ENCODE measurements at regions not wholly inside any gene's neighbourhood (a gene's known extent, or its start where the extent isn't known, plus 50 kb on each side); places are given as distances from the start of the nearest gene placed in this dataset.

DNA sequence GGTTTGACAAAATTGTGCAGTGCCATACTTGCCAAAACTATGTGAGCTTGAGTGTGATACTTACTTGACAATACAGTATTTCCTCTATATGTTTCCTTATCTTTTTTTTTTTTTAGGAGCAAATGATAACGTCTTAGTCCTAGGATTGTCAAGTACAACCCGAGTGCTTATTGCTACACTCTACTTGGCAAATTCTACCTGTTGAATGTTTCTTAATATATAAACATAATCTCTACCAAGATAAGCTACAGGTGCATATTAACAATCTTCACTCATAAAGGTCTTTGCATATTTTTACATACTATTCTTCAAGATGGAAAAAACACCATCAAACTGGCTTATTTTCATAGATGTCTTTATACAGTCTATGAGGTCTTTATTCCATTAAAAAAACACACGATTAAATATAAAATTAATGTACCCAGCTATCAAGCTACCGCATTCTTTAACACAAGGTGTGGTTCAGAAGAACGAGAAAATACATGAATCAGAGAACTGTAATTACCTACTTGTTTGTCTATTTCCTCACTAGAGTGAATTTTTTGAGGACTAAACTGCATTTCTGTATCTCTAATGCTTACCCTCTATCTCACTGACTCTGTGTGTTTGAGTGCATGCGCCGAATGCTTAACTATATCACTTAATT lies 76.1 kb upstream of the PDSS1 start:
- peak; percentile 6 to 23 for ATAC-seq

DNA sequence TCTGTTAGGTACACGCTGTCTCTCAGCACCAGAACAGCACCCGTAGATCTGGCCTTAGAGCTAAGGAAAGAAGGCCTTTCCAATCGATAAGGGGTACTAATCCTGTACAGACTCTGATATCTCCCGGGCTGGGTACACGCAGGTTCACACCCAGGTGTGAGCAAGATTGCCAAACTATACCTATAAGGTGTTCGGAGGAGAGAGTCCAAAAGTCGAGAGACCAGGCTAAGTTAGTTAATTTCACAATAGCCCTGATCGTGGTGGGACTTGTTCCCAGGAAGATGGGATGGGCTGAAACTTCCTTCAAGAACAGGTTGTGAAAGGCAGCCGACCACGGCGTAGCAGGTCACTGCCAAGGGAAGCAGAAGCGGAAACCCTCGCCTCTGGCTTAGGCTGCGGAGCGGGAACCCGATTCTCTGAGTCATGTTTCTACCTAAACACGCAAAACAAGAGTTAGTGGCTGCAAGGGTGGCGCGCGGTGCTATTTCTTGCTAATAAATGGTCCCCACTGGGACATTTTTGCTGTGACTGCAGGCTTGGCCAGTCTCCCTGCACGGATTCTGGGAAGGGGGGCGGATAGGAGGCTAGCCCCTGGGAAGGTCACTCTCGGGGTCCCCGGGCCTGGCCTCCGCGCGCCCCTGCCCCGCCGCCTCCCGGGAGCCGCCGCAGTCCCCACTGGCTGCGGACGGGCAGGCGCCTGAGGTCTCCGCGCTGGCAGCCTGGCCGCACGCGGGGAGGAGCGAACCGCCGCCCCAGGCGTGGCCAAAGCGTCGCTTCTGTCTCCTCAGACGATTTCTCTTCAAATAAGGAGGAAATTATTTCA lies 75.4 kb upstream of the PDSS1 start:
- Histone ChIP-seq H3K4me3 (peak overlapping the region; percentile 55), H3K9me3 (no peaks in the 10 kb centered on the region), H3K4me1 (no peaks in the 10 kb centered on the region), H3K27me3 (ENCODE audit: low read depth) (peaks cover 7% of the 10 kb centered on the region), H3K36me3 (no peaks in the 10 kb centered on the region), H3K27ac (peak overlapping the region; percentile 74)
- peak; percentile 88 for DNase-seq
- ATAC-seq, result peak; percentile 88 to 92
- intact Hi-C loops (cut with DNase I), result no loop called here
- TF ChIP-seq, protein P1, sequence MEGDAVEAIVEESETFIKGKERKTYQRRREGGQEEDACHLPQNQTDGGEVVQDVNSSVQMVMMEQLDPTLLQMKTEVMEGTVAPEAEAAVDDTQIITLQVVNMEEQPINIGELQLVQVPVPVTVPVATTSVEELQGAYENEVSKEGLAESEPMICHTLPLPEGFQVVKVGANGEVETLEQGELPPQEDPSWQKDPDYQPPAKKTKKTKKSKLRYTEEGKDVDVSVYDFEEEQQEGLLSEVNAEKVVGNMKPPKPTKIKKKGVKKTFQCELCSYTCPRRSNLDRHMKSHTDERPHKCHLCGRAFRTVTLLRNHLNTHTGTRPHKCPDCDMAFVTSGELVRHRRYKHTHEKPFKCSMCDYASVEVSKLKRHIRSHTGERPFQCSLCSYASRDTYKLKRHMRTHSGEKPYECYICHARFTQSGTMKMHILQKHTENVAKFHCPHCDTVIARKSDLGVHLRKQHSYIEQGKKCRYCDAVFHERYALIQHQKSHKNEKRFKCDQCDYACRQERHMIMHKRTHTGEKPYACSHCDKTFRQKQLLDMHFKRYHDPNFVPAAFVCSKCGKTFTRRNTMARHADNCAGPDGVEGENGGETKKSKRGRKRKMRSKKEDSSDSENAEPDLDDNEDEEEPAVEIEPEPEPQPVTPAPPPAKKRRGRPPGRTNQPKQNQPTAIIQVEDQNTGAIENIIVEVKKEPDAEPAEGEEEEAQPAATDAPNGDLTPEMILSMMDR (IDR thresholded peaks at IDR 0.05), result no peak

More for the DNA sequence above, 76.1 kb upstream of the PDSS1 start:
- intact Hi-C loops (cut with DNase I), result no loop called here
- Histone ChIP-seq H3K27ac (peak overlapping the region; percentile 74), H3K27me3 (ENCODE audit: low read depth) (peaks cover under 1% of the 10 kb centered on the region), H3K4me1 (no peaks in the 10 kb centered on the region), H3K4me3 (peak overlapping the region; percentile 55), H3K36me3 (no peaks in the 10 kb centered on the region), H3K9me3 (no peaks in the 10 kb centered on the region)
- TF ChIP-seq, protein P1 (IDR thresholded peaks at IDR 0.05), result no peak
- DNase-seq, result no peak

DNA sequence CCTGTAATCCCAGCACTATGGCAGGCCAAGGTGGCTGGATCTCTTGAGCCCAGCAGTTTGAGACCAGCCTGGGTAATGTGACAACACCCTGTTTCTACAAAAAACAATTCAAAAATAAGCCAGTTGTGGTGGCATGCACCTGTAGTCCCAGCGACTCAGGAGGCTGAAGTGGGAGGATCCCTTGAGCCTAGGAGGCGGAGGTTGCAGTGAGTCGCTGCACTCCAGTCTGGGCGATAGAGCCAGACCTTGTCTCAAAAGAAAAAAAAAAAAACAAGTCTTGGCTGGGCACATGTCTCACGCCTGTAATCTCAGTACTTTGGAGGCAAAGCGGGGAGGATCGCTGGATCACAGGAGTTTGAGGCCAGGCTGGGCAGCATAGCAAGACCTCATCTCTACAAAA lies 74.6 kb upstream of the PDSS1 start:
- no peak overlapping the region for H3K27ac ChIP-seq
- no peaks in the 10 kb centered on the region for H3K4me1 ChIP-seq

DNA sequence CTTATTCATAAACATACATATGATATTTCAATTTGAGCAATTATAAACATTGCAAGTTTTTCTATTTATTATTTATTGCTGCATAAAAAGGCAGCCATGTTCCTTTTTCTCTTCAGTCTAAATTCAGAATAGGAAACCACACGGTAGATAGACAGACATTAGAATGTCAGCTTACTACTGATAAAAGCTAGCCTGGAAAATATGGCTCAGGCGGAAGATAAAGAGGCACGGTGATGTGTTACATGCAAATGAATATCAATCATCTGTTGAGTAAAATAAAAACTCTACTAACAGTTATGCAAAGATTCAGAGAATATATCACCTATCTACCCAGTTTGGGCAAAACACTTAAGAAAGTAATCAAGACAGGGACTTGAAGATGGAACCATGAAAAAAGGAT lies 73.5 kb upstream of the PDSS1 start:
- intact Hi-C loops (cut with DNase I), result no loop called here
- no peaks in the 10 kb centered on the region for H3K4me1 ChIP-seq

More for the DNA sequence above, 74.6 kb upstream of the PDSS1 start:
- no peak for ATAC-seq
- H3K27me3 ChIP-seq (ENCODE audit: low read depth), result peaks cover 7% of the 10 kb centered on the region
- H3K9me3 ChIP-seq, result no peaks in the 10 kb centered on the region
- DNase-seq, result no peak
- intact Hi-C loops (cut with DNase I), result no loop called here
- no peaks in the 10 kb centered on the region for H3K36me3 ChIP-seq
- TF ChIP-seq, protein P1 (IDR thresholded peaks at IDR 0.05), result no peak
- H3K4me3 ChIP-seq, result peak overlapping the region; percentile 55

DNA sequence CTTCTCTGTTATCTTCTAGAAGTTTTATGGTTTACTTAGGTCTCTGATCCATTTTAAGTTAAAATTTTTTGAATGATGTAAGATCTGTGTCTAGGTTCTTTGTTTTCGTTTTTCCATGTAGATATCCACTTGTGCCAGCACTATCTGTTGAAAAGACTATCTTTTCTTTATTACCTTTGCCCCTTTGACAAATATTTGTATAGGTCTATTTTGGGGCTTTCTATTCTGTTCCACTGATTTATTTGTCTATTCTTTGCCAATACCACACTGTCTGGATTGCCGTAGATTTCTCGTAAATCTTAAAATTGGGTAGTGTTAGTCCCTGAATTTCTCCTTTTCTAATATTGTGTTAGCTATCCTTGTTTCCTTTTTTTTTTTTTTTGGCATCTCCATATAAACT lies 71.4 kb upstream of the PDSS1 start:
- Histone ChIP-seq H3K27ac (no peak overlapping the region), H3K9me3 (no peaks in the 10 kb centered on the region), H3K36me3 (no peaks in the 10 kb centered on the region), H3K4me1 (no peaks in the 10 kb centered on the region), H3K4me3 (no peak overlapping the region), H3K27me3 (ENCODE audit: low read depth) (peaks cover 7% of the 10 kb centered on the region)
- intact Hi-C loops (cut with DNase I), result no loop called here
- ATAC-seq (no peak), DNase-seq (no peak)
- TF ChIP-seq, protein P1 (IDR thresholded peaks at IDR 0.05), result no peak

More for the DNA sequence above, 73.5 kb upstream of the PDSS1 start:
- no peaks in the 10 kb centered on the region for H3K9me3 ChIP-seq
- DNase-seq (no peak), ATAC-seq (no peak)
- H3K27ac ChIP-seq, result no peak overlapping the region
- no peaks in the 10 kb centered on the region for H3K36me3 ChIP-seq
- TF ChIP-seq, protein P1 (IDR thresholded peaks at IDR 0.05), result no peak
- H3K4me3 ChIP-seq, result no peak overlapping the region
- H3K27me3 ChIP-seq (ENCODE audit: low read depth), result peaks cover 7% of the 10 kb centered on the region

Data from lower lobe of right lung (tissue), 2 donors.